Transverse colon (tissue), 1 donor: ENCODE measurements at regions not wholly inside any gene's neighbourhood (a gene's known extent, or its start where the extent isn't known, plus 50 kb on each side); places are given as distances from the start of the nearest gene placed in this dataset.

ENCODE experiments used
- EP300 ChIP-seq: sonication (generic); formaldehyde crosslinking; IDR thresholded peaks from one replicate; pipeline ENCODE4 v1.6.1; 2017; ENCODE audit warnings: antibody characterized with exemption, low read depth
- POLR2A ChIP-seq: fragments of 450-650 bp; IDR thresholded peaks from one replicate; pipeline ENCODE4 v1.6.1; 2016; ENCODE audit warnings: antibody characterized with exemption, mild to moderate bottlenecking, moderate library complexity

DNA sequence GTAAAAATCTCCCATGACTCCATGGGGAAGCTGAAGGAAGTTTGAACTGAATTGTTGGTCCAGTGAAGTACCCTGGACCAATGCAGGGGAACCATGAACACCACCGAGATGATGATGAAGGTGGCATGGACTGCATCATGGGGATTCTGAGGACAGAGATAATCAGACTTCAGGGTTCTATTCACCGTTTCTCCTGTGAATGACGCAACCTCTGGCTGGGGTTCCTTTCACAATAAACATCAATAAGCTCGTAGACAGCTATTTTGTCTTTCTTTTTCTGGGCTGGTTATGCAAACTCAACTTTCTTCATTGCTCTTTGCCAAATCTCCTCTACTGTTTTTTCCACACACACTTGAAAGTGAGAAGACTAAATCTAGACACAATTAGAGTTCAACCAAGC lies 87.9 kb upstream of the NKX2-2 start:
- no peak for TF ChIP-seq POLR2A
- no peak for TF ChIP-seq EP300
